A549 (cell line): ENCODE measurements at regions not wholly inside any gene's neighbourhood (a gene's known extent, or its start where the extent isn't known, plus 50 kb on each side); places are given as distances from the start of the nearest gene placed in this dataset.

ENCODE experiments used
- ATAC-seq, 2 experiments: fragments of 200-7000 bp in 1 of 2; fragments of >200 bp in 1 of 2; cut with Nextera tagmentation in 1 of 2; cut with Tn5 transposase in 1 of 2; 3 replicates each; pipeline versions ENCODE4 v1.8.0 to v1.9.1; 2018 to 2020; ENCODE audit warnings: mild to moderate bottlenecking in 1 of 2, moderate library complexity in 1 of 2
- CTCF ChIA-PET: fragments of 300-600 bp; sonication (Branson Sonifier 250); formaldehyde crosslinking; extraction: SDS; loops from one replicate; lab custom pipeline; 2021; ENCODE audit warnings: antibody characterized with exemption, inconsistent platforms; lab: Yijun Ruan, JAX
- POLR2A ChIA-PET: fragments of 350-600 bp; formaldehyde crosslinking; extraction: SDS; loops from one replicate; lab custom pipeline; 2021; ENCODE audit warnings: antibody characterized with exemption, inconsistent platforms; lab: Yijun Ruan, JAX
- DNase-seq, 2 experiments: peaks; one replicate each; pipeline versions ENCODE4 v3.0.0 to v3.0.0-alpha.2; 2011 to 2016; ENCODE audit warnings: low read depth in 1 of 2, low spot score in 1 of 2
- FAIRE-seq: peaks from 2 replicates; lab custom pipeline; 2011; peaks lifted over from hg19 to GRCh38; lab: Jason Lieb, UNC
- H3K27ac ChIP-seq, 2 experiments: fragments of >200 bp; sonication (Bioruptor Twin); formaldehyde crosslinking; 3 replicates each; pipeline ENCODE4 v1.5.1; 2016 to 2017
- H3K4me1 ChIP-seq: fragments of >200 bp; sonication (Bioruptor Twin); formaldehyde crosslinking; 3 replicates; pipeline ENCODE4 v1.6.1; 2016
- H3K4me2 ChIP-seq: fragments of >200 bp; sonication (Bioruptor Twin); formaldehyde crosslinking; 3 replicates; pipeline ENCODE4 v1.6.1; 2016
- H3K4me3 ChIP-seq: fragments of >200 bp; sonication (Bioruptor Twin); formaldehyde crosslinking; 3 replicates; pipeline ENCODE4 v1.5.1; 2016
- H3K9me3 ChIP-seq: fragments of >200 bp; sonication (Bioruptor Twin); formaldehyde crosslinking; 3 replicates; pipeline ENCODE4 v1.6.1; 2016
- ATOH8 ChIP-seq: fragments of 250-450 bp; sonication (Bioruptor Pico); IDR thresholded peaks from 2 replicates; pipeline ENCODE4 v1.5.0; 2020; ENCODE audit warnings: low read depth, mild to moderate bottlenecking, moderate library complexity
- BCL3 ChIP-seq: fragments of >200 bp; sonication (Bioruptor Twin); formaldehyde crosslinking; IDR thresholded peaks from 3 replicates; pipeline ENCODE4 v1.6.1; 2016
- EHF ChIP-seq: fragments of 250-450 bp; sonication (Bioruptor Pico); IDR thresholded peaks from 2 replicates; pipeline ENCODE4 v1.5.0; 2020; ENCODE audit warnings: mild to moderate bottlenecking
- EHMT2 ChIP-seq: fragments of 200-600 bp; sonication (generic); IDR thresholded peaks from 2 replicates; pipeline ENCODE4 v1.6.1; 2016; ENCODE audit warnings: antibody characterized with exemption, low read depth, mild to moderate bottlenecking, moderate library complexity
- HMGXB4 ChIP-seq: fragments of 250-450 bp; sonication (Bioruptor Pico); IDR thresholded peaks from 2 replicates; pipeline ENCODE4 v1.5.0; 2021; ENCODE audit warnings: mild to moderate bottlenecking, moderate library complexity, borderline replicate concordance
- POLR2A ChIP-seq: IDR thresholded peaks from 2 replicates; pipeline ENCODE4 v1.6.1; 2012; ENCODE audit warnings: mild to moderate bottlenecking, low read length
- RCOR1 ChIP-seq: fragments of 150-350 bp; IDR thresholded peaks from 2 replicates; pipeline ENCODE4 v1.6.1; 2014; ENCODE audit warnings: antibody characterized with exemption, low read length, low read depth
- ZNF302 ChIP-seq: fragments of 250-450 bp; sonication (Bioruptor Pico); IDR thresholded peaks from 2 replicates; pipeline ENCODE4 v1.9.0; 2021; ENCODE audit warnings: inconsistent platforms, mild to moderate bottlenecking, moderate library complexity
- WGBS: methylation state at CpG from one replicate; pipeline ENCODE4 v1.1.6; 2017; ENCODE audit errors: missing lambda C conversion rate; 5-methylcytosine and 5-hydroxymethylcytosine counted together

GRCh38 chr7:1384113-1384415 lies 75.2 kb downstream of the MICALL2 start:
- Histone ChIP-seq H3K4me1 (no peaks in the 10 kb centered on the region), H3K9me3 (no peaks in the 10 kb centered on the region), H3K4me3 (no peak overlapping the region), H3K27ac (no peak overlapping the region), H3K4me2 (no peak overlapping the region)
- POLR2A ChIA-PET, result no interaction called here
- TF ChIP-seq EHF, result no peak
- no peak for TF ChIP-seq HMGXB4 (CRISPR knock-in tag)
- no peak for TF ChIP-seq ZNF302 (CRISPR knock-in tag)
- no peak for TF ChIP-seq EHMT2
- no peak for TF ChIP-seq BCL3
- TF ChIP-seq ATOH8 (CRISPR knock-in tag), result no peak
- TF ChIP-seq POLR2A, result no peak
- no peak for TF ChIP-seq RCOR1
- 63% methylated on average over 20 of the region's 21 CpGs for WGBS
- FAIRE-seq (no peak), ATAC-seq (no peak), DNase-seq (no peak)
- CTCF ChIA-PET, result no interaction called here
